Stimulated activated effector memory CD8-positive, alpha-beta T cell treated with anti-CD3 and anti-CD28 coated beads, Interleukin-12 subunit alpha, Interleukin-12 subunit beta, amount 100 ng/mL, for 72 hours (primary cell): ENCODE measurements at regions not wholly inside any gene's neighbourhood (a gene's known extent, or its start where the extent isn't known, plus 50 kb on each side); places are given as distances from the start of the nearest gene placed in this dataset.

Experiments used
- ATAC-seq: fragments of 150-1000 bp; cut with Tn5 transposase; 2 replicates; pipeline ENCODE4 v1.10.0; 2021
- DNase-seq, 2 donors: peaks; one replicate each; pipeline ENCODE4 v3.0.0; 2021 to 2022; ENCODE audit warnings: low spot score in 2 of 2
- H3K27ac Mint-ChIP-seq: one replicate; pipeline ENCODE4 v1.8.0; 2022; ENCODE audit warnings: mild to moderate bottlenecking, mixed read lengths
- H3K36me3 Mint-ChIP-seq: one replicate; pipeline ENCODE4 v1.8.0; 2022; ENCODE audit warnings: mild to moderate bottlenecking, mixed read lengths
- H3K4me1 Mint-ChIP-seq: one replicate; pipeline ENCODE4 v1.8.0; 2022; ENCODE audit warnings: mixed read lengths
- H3K4me3 Mint-ChIP-seq: one replicate; pipeline ENCODE4 v1.8.0; 2022; ENCODE audit warnings: mild to moderate bottlenecking, mixed read lengths
- H3K9me3 Mint-ChIP-seq: one replicate; pipeline ENCODE4 v1.8.0; 2022; ENCODE audit warnings: mixed read lengths

DNA sequence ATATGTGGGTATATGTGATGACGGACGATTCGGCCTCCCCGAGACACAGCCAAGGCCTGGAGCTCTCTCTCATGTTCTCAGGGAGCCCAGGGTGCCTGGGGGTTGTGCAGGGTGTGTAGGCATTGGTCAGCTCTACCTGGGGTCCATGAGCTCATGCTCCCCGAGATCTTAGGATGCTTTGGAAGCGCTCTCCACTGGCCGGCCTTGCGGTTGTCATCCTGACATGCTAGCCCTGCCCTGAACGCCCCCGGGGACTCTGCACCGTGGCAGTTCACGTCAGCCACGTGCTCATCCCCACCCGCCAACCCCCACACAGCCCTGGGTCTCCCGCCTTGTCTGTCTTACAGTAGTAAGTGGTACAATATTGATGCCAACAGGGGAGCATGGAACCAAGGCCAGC, 67.8 kb downstream of the RTP5 start:
- no peak overlapping the region for H3K27ac Mint-ChIP-seq
- no peaks in the 10 kb centered on the region for H3K36me3 Mint-ChIP-seq
- peaks cover 5% of the 10 kb centered on the region for H3K4me1 Mint-ChIP-seq
- DNase-seq (no peak), ATAC-seq (no peak)
- H3K9me3 Mint-ChIP-seq: no peaks in the 10 kb centered on the region
- no peak overlapping the region for H3K4me3 Mint-ChIP-seq

DNA sequence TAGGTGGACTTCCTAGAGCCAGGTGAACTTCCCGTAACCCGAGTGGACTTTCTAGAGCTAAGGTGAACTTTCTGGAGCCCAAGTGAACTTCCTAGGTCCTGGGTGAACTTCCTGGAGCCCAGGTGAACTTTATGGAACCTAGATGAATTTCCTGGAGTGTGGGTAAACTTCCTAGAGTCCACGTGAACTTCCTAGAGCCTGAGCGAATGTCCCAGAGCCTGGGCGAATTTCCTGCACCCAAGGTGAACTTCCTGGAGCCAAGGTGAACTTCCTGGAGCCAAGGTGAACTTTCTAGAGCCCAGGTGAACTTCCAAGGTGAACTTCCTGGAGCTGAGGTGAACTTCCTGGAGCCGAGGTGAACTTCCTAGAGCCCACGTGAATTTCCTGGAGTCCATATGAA, 70.0 kb downstream of the RTP5 start:
- no peak overlapping the region for H3K4me3 Mint-ChIP-seq
- peak overlapping the region; percentile 61 for H3K27ac Mint-ChIP-seq
- H3K9me3 Mint-ChIP-seq: no peaks in the 10 kb centered on the region
- peaks cover 5% of the 10 kb centered on the region for H3K4me1 Mint-ChIP-seq
- DNase-seq (no peak), ATAC-seq (no peak)
- no peaks in the 10 kb centered on the region for H3K36me3 Mint-ChIP-seq

GRCh38 chr2:241940329-241940728, 70.8 kb downstream of the RTP5 start:
- no peaks in the 10 kb centered on the region for H3K9me3 Mint-ChIP-seq
- H3K27ac Mint-ChIP-seq: peak overlapping the region; percentile 61
- peaks cover 10% of the 10 kb centered on the region for H3K4me1 Mint-ChIP-seq
- H3K36me3 Mint-ChIP-seq: no peaks in the 10 kb centered on the region
- DNase-seq (no peak), ATAC-seq (no peak)
- no peak overlapping the region for H3K4me3 Mint-ChIP-seq

DNA sequence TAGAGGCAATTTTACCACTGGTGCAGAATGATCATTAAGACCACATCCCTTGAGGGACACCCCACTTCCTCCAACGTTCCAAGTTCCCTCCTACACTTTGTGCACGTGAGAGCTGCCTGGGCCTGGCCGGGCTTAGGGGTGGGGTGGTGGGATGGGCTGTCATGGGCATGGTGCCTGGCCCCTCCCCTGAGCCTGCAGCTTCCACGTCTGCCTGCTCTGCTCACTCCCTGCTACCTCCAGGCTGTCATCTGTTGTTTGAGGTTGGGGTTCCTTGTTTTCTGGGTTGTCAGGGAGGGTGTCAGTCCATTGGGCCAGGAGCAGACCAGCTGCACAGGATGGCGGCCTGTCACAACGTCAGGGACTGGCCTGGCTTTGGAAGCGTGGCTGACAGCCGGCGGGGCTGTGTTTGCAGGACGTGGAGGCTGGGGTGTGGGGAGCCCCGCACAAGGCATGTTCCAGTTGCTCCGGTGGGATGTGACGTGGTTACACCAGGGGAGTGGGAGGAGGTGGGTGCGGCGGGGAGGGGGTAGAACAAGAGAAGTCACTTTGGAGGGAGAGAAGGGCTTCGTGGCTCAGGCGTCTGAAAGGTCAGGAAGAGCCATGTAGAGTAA, 72.3 kb downstream of the RTP5 start:
- Mint-ChIP-seq H3K4me1 (peaks cover 18% of the 10 kb centered on the region), H3K9me3 (no peaks in the 10 kb centered on the region), H3K27ac (no peak overlapping the region), H3K36me3 (no peaks in the 10 kb centered on the region), H3K4me3 (no peak overlapping the region)
- ATAC-seq: no peak
- no peak for DNase-seq

GRCh38 chr2:241942416-241943208, 73.1 kb downstream of the RTP5 start:
- Mint-ChIP-seq H3K27ac (no peak overlapping the region), H3K4me1 (peaks cover 18% of the 10 kb centered on the region), H3K9me3 (no peaks in the 10 kb centered on the region), H3K4me3 (no peak overlapping the region), H3K36me3 (no peaks in the 10 kb centered on the region)
- no peak for ATAC-seq
- DNase-seq: no peak

- ATAC-seq (no peak), DNase-seq (no peak)
- peaks cover 22% of the 10 kb centered on the region for H3K4me1 Mint-ChIP-seq
- H3K36me3 Mint-ChIP-seq: no peaks in the 10 kb centered on the region
- no peak overlapping the region for H3K4me3 Mint-ChIP-seq
- no peak overlapping the region for H3K27ac Mint-ChIP-seq
- no peaks in the 10 kb centered on the region for H3K9me3 Mint-ChIP-seq
These were observed 73.8 kb downstream of the RTP5 start for GRCh38 chr2:241943209-241943850.

DNA sequence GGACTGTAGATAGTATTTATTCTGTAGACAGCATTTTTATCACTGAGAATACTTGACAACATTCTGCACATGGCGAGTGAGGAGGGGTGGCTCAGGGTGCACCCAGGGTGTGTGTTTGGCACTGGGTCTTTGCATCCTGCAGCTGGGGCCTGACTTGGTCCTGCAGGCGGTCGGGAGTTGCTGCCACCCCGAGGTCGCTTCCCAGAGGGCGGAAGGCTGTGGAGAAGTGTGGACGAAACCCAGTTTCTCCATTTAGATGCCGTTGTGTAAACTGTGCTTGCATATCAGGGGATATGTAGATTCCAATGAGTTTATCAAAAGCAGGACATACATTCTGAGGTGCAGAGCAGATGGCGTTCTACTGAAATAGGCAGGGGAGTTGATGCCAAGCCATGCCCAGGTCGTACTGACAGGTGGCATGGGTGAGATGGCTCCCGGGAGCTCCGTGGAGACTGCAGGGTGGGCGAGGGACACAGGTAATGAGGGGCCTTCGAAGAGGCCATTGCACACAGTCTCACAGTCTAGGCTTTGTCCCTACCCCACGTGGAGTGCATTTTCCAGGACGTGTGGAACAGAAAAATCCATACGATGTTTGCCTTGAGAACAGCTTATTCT, 74.5 kb downstream of the RTP5 start:
- H3K36me3 Mint-ChIP-seq: no peaks in the 10 kb centered on the region
- H3K9me3 Mint-ChIP-seq: no peaks in the 10 kb centered on the region
- ATAC-seq (no peak), DNase-seq (no peak)
- H3K4me3 Mint-ChIP-seq: no peak overlapping the region
- H3K27ac Mint-ChIP-seq: no peak overlapping the region
- H3K4me1 Mint-ChIP-seq: peaks cover 28% of the 10 kb centered on the region

- no peak overlapping the region for H3K27ac Mint-ChIP-seq
- no peaks in the 10 kb centered on the region for H3K36me3 Mint-ChIP-seq
- no peak for ATAC-seq
- no peak overlapping the region for H3K4me3 Mint-ChIP-seq
- DNase-seq: no peak
- H3K4me1 Mint-ChIP-seq: peaks cover 28% of the 10 kb centered on the region
- no peaks in the 10 kb centered on the region for H3K9me3 Mint-ChIP-seq
These were observed 75.3 kb downstream of the RTP5 start for GRCh38 chr2:241944821-241945220.

DNA sequence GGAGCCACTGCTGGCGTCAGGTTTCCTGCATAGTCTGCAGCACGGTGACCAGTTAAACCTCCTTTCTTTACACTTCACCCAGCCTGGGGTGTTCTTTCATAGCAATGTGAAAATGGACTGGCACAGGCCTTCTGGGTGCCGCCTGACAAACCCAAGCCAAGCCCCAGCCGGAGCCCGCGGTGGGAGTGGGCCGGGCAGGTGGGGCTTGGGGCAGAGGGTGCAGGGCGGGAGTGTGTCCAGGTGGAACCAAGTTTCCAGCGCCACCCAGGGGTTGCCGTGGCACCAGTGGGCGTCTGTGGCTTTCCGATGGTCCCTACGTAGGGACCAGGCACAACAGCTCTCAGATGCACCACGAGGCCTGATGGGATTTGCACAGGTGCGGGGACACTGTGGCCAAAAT, 75.8 kb downstream of the RTP5 start:
- H3K9me3 Mint-ChIP-seq: no peaks in the 10 kb centered on the region
- no peak for ATAC-seq
- no peak overlapping the region for H3K4me3 Mint-ChIP-seq
- H3K4me1 Mint-ChIP-seq: peaks cover 28% of the 10 kb centered on the region
- DNase-seq: no peak
- H3K27ac Mint-ChIP-seq: no peak overlapping the region
- no peaks in the 10 kb centered on the region for H3K36me3 Mint-ChIP-seq

- ATAC-seq (no peak), DNase-seq (no peak)
- Mint-ChIP-seq H3K4me3 (no peak overlapping the region), H3K9me3 (no peaks in the 10 kb centered on the region), H3K36me3 (no peaks in the 10 kb centered on the region), H3K27ac (no peak overlapping the region), H3K4me1 (peaks cover 30% of the 10 kb centered on the region)
These were observed 76.3 kb downstream of the RTP5 start for GRCh38 chr2:241945803-241946202.

GRCh38 chr2:241946306-241947003, 76.9 kb downstream of the RTP5 start:
- H3K36me3 Mint-ChIP-seq: no peaks in the 10 kb centered on the region
- no peak for ATAC-seq
- no peak overlapping the region for H3K27ac Mint-ChIP-seq

DNA sequence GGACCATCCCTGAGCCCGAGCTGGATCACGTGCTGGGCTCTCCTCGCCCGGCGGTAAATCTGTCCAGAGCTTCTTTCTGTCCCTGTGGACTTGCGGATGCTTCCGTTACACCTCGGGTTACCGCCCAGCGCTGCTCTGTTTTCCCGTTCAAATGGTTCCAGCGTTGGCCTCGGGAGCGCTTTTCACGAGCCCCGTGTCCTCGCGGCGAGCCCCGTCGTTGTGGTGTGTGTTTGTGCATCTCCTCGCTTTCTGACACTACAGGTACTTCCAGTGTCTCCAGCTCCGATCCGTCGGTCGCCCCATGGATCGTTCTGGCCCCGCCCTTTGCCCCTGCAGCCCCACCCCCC, 77.4 kb downstream of the RTP5 start:
- no peaks in the 10 kb centered on the region for H3K36me3 Mint-ChIP-seq
- H3K4me3 Mint-ChIP-seq: no peak overlapping the region
- peaks cover 30% of the 10 kb centered on the region for H3K4me1 Mint-ChIP-seq
- H3K9me3 Mint-ChIP-seq: no peaks in the 10 kb centered on the region
- ATAC-seq (no peak), DNase-seq (no peak)
- H3K27ac Mint-ChIP-seq: no peak overlapping the region

More at GRCh38 chr2:241946306-241947003, 76.9 kb downstream of the RTP5 start:
- Mint-ChIP-seq H3K4me1 (peaks cover 30% of the 10 kb centered on the region), H3K9me3 (no peaks in the 10 kb centered on the region), H3K4me3 (no peak overlapping the region)
- DNase-seq: no peak

DNA sequence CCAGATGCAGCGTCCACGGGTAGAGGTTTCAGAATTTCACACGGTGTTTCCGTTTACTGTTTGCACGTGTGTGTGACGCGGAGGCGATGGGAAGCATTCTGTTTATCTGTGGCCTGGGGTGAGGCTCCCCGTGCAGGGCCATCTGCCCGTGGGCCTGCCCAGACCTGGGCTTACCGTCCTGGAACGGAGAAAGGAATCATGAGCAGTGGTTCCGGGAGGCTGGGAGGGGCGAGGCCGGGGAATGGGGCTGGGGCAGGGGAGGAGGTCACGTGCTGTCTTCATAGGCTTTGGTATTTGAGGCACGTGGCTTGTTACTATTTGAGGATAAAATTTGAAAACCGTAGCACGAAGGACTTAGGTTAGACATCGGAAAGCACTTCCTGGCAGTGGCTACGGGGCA, 77.9 kb downstream of the RTP5 start:
- Mint-ChIP-seq H3K27ac (no peak overlapping the region), H3K36me3 (no peaks in the 10 kb centered on the region), H3K4me1 (peaks cover 30% of the 10 kb centered on the region), H3K9me3 (no peaks in the 10 kb centered on the region), H3K4me3 (no peak overlapping the region)
- no peak for ATAC-seq
- DNase-seq: no peak

- DNase-seq (no peak), ATAC-seq (no peak)
- no peaks in the 10 kb centered on the region for H3K36me3 Mint-ChIP-seq
- no peak overlapping the region for H3K27ac Mint-ChIP-seq
- H3K4me3 Mint-ChIP-seq: no peak overlapping the region
- peaks cover 30% of the 10 kb centered on the region for H3K4me1 Mint-ChIP-seq
- no peaks in the 10 kb centered on the region for H3K9me3 Mint-ChIP-seq
These were observed 78.3 kb downstream of the RTP5 start for GRCh38 chr2:241947876-241948275.

GRCh38 chr2:241948299-241948897, 78.9 kb downstream of the RTP5 start:
- no peaks in the 10 kb centered on the region for H3K36me3 Mint-ChIP-seq
- H3K4me3 Mint-ChIP-seq: no peak overlapping the region
- no peaks in the 10 kb centered on the region for H3K9me3 Mint-ChIP-seq
- no peak for DNase-seq
- no peak for ATAC-seq
- peaks cover 30% of the 10 kb centered on the region for H3K4me1 Mint-ChIP-seq
- H3K27ac Mint-ChIP-seq: no peak overlapping the region
